NCI-H69 (cell line): ENCODE measurements at regions not wholly inside any gene's neighbourhood (a gene's known extent, or its start where the extent isn't known, plus 50 kb on each side); places are given as distances from the start of the nearest gene placed in this dataset.
"Not testable (repeated sequence)": the region's sequence is repeated elsewhere in the genome, so short reads cannot be mapped to it uniquely, and the experiment has no call there.

Experiments used
- DNase-seq: peaks from one replicate; lab custom pipeline; 2025; lab: John Stamatoyannopoulos, UW

DNA sequence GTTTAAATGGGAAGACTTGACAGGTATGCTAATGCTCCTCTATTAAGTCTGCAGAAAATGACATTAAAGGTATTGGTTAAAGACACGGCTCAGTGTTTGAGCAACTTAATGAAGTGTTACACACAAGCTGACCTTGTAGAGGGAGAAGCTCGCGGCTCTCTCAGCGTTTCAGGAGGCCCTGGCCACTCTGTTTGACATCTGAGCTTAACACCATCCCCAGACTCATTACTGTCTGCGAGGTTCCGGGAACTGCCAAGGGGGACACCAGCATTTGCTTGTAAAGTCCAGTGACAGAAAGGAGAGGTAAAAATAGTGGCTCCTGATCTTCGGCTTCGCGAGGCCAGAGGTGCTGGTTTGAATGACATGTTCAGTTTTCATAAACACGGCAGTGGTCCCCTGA lies 540.7 kb upstream of the CADM1 start:
- peak; percentile 37 for DNase-seq

DNA sequence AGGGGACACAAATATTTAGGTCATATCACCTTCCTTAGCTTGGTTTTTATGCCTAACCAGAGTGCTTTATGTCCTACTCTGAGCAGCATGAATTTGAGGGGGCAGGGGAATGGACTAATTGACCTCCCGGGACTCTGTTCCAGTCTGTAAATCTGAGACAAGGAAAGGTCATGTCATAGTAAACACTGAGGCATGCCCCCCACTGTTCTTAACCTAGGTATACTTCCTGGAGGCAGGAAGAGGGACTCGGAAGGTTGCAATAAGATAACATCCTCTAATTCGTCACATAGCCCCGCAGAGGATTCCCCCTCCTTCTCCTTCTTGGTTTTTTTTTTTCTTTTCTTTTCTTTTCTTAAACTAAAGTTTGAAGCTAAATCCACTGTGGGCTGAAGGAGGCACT lies 540.3 kb upstream of the CADM1 start:
- DNase-seq: peak; percentile 73

DNA sequence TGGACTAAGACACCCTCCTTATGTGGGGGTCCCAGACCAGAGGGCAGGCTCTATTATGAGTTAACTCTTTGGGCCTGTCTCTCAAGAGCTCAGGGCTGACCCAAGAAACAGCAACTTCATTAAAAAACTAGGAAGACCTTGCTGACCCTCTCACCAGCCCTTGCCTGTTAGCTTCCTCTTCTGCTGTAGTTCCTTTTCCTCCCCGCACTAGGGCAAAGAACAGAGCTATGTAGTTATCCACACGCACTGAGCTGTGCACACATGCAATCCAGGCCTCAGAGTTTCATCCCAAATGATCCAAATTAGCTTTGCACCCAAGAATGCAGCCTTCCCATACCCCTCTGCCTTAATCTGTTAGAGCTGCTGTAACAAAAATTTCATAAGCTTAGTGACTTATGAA lies 539.6 kb upstream of the CADM1 start:
- no peak for DNase-seq

DNA sequence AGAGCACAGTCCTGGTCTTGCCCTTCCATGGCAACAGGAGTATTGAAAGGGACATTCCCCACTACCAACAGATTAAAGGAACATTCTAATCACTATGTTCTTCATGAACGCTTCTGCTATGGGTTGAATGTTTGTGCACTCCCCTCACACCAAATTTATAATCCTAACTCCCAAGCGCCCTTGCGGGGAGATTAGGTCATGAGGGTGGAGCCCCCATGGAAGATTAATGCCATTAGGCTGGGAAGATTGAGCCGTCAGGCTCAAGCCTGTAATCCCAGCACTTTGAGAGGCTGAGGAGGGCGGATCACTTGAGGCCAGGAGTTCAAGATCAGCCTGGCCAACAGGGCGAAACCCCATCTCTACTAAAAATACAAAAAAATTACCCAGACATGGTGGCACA lies 538.8 kb upstream of the CADM1 start:
- DNase-seq: not testable (repeated sequence)

DNA sequence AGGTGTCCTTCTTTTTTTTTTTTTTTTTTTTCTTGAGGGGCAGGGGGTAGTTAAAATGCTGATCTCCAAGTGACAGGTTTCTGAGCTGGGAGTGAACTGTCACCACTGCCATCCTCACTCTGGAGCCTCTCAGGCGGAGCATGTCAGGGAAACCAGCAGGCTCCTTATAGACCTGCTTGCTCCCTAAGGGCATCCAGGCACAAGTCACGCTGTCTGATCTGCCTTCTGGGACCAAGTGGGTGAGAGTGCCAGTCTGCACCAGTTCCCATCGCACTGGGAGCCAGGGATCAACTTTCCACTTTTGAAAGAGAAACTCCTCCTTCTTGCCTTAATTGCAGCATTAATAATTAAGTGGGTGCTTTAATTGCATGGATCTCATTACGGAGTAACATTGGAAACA lies 537.9 kb upstream of the CADM1 start:
- peak; percentile 75 for DNase-seq

DNA sequence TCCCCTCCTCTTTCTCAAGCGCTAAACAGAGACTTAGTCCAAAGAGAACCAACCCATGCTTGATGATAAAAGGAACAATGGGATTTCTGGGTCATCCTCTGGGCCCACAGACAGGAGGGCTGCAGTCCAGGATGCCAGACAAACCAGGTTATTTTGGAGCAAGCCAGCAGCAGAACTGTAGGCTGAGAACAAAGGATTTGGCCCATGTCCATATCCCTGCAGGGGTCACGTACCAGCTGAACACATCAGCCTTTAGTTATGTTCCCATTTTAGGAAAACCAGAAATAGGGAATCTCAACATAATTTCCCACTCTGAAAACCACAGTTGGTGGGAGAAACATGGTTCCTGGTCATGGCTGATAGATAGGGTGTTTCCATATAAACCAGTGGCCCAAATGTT lies 533.6 kb upstream of the CADM1 start:
- peak; percentile 83 for DNase-seq

DNA sequence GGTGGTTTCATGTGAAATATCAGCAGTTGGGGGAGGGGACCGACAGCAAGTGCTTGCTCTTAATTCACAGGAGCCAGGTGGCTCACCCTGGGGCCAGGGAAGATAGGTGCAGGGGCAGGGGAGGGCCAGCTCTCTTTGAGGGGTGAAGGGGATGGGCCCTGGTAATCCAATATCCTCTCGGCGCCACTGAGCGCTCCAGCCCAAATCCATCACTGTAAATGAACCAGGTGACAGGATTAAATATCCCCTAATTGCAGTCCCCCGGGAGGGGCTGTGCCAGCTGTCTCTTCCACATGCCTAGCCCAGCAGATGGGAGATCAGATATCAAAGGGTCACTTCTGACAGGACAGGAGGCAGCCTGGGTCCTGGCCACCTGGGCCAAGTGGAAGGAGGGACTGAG lies 531.8 kb upstream of the CADM1 start:
- peak; percentile 100 for DNase-seq

DNA sequence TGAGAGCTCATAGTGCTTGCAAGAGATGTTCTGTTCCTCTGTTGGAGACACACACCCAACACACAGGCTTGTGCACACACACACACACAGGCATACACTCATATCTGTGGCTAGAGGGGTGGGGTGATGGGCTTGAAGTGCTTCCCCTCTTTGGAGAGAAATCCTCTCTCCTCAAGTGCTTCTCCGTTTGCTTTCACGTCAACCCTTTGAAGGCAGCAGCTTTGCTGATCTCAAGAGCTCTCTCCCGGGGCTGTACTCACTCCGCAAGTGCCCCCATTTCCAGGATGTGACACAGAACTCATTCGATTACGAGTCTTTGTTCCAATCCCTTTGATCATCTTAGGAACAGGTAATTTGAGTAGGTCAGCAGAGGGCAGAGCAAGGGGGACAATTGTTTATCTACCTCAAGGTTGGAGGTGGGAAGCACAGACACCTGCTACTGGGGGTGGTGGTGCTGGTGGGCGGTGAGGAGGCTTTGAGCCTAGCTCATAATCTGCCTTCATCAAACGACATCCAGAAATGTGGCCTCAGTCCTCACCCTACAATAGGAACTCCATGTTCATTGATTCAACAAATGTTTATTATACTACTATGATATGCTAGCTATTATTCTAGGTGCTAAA lies 529.8 kb upstream of the CADM1 start:
- DNase-seq: peak; percentile 64

DNA sequence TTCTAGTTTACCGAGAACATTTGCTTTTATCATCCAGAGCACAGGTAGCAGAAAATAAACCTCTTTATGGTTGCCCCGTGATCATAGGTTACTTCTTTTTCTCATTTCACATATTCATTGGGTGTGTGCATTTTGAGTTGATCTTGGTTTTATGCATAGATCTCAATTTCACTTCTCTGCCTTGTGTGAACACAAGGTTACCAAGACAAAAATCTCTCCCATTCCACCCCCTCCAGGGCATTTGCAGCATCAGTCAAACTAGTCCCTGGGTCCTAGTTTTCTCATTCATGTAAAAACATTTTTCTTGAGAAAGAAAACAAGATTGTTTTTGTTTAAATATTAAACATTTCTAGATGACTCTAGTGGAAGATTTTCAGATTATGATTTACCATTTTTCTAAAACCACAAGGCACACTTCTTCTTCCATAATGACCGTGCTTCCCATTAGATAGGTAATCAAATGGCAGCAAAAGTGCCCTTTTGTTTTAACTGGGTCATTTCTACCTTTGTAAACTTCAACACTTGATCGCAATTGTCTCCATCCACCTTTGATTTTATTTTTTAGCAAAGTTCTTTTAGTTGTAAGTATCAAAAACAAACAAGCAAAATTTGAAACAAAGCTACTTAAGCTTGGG lies 526.6 kb upstream of the CADM1 start:
- DNase-seq: no peak

DNA sequence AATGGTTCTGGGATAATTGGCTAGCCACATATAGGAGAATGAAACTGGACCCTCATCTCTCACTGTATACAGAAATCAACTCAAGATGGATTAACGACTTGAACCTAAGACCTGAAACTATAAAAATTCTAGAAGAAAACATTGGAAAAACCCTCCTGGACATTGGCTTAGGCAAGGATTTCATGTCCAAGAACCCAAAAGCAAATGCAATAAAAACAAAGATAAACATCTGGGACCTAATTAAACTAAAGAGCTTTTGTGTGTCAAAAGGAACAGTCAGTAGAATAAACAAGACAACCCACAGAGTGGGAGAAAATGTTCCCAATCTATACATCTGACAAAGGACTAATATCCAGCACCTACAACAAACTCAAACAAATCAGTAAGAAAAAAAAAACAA lies 524.3 kb upstream of the CADM1 start:
- peak; percentile 85 for DNase-seq

DNA sequence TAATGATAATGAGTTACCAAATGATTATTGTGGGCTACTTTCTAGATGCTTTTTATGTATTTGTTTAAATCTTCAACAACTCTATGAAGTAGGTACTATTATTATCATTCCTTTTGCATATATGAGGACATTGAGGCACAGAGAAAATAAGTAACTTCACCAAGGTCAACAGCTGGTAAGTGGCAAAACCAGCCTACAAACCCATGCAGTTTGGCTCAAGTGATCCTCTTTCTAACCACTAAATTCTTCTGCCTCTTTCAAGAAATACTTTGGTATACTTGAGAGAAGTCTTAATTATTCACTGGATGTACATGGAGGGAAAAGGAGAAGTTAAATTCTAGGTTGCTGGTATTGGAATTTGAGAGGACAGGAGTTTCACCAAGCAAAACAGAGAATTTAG lies 495.2 kb upstream of the CADM1 start:
- DNase-seq: no peak

DNA sequence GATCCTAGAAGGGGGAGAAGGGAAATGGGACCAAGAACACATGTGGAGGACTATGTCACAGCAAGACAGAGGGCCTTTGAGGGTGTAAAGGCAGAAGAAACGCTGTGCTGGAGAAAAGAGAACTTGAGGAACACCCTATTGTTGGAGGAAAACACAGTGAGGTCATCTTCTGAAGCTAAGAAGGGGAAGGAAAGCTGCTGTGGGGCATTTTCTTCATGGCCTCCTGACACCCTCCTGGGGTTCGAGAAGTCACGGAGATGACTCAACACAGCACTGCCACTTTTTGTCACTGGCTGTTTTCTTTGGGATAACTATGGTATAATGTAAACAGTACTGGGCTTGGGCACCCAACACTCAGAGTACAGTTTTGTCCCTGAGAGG lies 492.6 kb upstream of the CADM1 start:
- DNase-seq: no peak

DNA sequence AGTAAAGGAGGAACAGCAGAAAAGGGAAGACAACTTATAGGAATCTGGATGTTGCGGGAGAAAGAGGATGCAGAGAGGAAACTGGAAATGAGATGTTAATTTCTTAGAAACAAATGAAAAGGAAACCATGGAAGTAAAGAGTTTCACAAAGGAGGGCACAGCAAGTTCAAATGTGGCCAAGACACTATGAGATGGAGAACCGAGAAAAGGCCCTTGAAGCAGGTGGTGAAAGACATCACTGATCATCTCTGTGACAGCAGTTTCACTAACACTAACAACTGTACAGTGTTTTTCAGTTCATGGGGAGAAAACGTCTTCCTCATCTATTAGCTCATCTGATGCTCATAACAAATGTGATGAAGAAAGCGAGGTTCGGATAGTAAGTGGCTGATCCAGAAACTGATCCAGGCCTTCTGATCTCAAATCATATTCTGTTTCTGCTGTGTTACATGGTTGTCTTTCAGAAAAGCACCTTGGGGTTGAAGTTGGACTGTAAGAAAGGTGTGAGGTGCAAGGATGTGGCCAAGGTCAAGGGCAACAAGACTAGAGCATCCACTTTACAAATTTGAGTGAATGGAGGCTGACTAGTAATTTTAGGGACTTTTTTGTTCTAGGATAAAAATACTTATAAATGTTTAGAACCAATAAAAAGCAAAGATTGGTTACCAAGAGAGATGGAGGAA lies 492.1 kb upstream of the CADM1 start:
- DNase-seq: no peak

DNA sequence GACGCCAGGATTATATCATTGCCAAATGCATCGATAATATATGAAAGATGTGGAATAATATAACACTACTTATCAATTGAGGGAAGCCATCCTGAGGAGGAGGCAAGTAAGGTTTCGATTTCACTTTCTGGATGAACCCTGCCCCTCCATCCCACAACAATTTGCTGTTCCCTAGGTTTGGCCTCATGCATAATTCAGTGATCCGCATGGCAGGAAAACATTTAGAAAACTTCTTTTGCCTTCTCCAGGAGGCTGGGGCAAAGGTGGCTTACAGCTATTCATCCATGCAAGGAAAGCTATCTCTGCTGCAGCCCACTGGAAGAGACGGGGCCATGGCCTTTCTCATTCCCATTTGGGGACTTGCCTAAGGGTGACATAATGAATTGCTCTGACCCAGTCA lies 489.4 kb upstream of the CADM1 start:
- no peak for DNase-seq

DNA sequence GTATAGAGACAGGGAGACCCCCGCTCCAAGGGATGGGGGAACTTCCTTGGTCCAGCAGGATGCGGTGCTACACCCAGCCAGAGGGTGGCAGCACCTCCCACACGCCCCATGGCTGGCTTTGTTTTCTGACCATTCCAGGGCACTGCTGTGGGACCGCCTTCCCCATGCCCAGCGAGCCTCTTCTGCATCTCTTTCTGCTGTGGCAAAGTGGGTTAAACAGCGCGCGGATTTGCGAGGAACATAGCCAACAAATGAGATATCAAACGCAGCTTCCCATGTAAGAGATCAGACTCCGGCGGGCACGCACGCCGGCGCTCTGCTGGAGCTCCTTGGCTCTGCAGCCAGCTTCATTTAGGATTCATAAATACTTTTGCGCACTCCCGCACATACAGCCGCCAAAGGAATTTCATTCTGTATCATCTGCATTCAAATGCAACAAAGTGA lies 485.8 kb upstream of the CADM1 start:
- peak; percentile 63 for DNase-seq

DNA sequence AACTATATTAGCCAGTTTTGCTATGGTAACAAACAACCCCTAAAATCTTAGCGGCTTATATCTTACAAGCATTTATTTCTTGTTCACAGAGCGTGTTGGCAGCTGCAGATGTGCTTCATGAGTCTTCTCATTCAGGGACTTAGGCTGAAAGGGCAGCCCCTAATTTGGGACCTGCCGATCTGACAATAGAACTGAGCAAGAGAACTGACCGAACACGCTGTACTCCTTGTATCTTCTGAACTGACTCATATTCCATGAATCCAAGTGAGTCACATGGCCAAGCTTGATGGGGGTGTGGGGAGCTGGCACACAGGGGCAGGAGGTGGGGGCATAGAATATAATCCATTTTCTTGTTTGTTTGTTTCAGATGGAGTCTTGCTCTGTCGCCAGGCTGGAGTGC lies 481.7 kb upstream of the CADM1 start:
- DNase-seq: no peak

DNA sequence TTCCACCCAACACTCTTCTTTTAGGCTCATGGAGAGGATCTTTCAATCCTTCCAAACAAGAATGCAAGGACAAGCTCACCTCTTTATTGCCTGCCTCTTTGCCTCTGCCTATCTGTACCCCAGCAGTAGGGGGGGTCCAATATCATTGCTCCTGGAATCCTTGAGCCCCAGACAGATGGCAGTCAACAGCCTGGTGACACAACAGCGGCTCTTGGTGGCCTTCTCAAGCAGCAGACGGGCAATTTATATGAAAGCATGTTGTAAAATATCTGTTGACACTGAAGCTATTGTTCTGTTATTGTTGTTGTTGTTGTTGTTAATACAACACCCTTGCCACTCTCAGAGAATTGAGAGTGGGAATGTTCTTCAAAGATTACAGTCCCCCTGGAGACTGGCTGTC lies 480.0 kb upstream of the CADM1 start:
- DNase-seq: no peak

DNA sequence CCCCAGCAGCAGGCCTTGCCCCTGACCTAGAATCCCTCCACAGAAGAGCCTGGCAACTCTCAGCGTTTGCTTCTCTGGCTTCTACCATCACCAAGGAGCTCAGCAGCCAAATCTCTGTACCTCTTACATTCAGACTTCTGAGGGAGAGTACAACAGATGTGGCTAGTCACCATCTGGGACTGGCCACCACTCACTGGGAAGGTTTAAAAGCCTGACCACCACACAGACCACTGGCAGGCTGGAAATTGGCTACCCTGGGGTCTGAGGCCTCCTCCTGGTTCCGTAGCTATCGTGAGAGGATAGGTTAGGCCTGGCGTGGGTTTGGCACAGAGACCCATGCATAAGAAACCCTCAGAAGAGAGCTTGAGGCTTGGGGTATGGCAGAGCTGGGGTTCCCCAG lies 478.5 kb upstream of the CADM1 start:
- DNase-seq: no peak

DNA sequence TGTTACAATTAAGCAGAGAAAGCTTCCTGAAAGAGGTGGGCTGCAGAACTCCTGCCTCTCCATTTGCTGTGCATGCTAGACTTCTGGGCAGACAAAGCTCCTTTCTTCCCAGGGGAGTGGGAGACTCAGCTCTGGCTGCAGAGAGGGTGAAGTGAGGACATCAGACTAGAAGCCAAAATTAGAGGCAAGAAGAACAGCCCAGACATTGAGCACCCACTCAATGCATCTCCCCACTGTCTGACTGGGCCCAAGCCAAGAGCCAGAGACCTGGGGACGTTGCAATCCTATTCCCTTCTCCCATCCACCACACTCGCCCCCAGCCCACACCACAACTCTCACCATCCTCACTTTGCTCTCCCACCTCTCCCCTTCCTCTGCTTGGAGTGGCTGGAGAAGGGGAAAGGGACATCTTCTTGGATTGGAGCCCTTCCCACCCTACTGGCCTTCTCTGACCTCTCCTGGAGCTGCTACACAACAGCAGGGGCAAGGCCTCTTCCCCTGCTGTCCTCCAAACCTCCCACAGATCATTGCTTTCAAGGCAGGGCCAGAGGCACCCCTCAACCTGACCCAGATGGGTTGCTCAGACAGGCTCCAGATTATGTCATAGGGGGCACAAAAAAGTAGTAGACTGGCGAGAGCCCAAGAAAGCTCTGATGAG lies 477.7 kb upstream of the CADM1 start:
- DNase-seq: no peak

DNA sequence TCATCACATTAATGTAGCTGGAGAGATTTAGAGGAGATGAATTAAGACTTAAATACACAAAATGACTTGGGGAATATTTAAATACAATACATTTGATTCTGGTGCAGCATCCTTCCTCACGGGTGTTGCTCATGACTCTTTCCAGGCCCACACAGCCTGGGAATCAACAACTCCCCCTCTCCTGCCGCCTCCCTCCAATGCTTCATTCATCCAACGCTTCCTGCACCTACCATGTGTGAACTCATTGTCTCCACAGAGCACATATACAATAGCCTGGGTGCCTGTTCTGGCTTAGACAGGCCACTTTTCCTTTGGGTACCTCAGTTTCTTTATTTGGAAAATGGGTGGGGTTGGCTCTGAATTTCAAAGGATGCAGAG lies 476.9 kb upstream of the CADM1 start:
- DNase-seq: no peak

DNA sequence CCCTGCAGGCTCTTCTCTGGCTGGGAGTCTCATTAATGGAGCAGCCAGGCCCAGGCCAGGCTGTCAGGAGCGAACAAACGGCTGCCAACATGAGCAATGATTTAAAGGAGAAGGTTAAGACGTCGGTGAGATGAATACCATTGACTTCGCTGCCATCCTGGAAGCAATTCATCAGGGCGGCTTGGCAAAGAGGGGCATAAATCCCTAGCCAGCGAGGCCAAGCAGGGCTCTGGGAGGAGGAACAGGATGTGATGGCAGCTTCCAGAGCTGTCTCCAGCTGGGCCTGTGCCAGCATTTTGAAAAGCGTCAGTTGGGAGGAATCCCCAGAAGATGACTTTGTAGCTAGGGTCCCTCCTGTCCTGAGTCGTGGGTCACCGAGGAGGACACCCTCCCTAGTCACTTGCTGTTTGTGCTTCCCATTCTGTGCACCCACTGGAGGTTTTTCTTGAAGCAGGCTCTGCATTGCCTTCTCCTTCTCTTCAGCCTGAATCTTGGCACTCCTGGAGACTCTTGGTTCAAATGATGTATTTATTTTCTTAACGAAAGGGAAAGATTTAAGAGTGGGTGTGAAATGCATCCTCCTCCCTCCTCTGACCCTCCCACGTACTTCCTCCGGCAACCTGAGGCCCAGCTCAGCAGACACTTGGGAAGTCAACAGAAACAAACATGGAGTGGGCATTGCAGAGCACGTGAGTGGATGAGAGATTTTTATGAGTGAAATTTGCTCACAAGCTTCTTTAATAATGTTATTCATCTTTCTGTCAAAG lies 476.3 kb upstream of the CADM1 start:
- DNase-seq: no peak

DNA sequence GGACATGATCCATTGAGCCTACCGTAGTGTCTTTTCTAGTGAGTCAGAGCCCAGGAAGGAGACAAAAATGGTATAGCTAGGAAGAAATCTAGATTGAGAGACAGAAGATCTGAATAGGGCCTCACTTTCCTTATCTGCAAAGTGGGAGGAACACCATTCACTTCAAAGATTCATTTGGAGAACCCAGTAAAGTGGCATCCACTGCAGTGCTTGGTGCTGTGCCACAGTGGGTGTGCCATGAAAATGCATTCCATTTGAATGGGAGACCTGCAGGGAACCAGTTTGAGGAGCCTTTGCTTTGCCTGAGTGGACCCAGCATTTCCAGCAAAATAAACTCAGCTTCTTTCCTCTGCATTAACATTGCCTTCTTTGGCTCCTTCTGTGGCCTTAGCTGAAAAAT lies 470.5 kb upstream of the CADM1 start:
- DNase-seq: peak; percentile 61
